ENCODE measurements at regions not wholly inside any gene's neighbourhood (a gene's known extent, or its start where the extent isn't known, plus 50 kb on each side); places are given as distances from the start of the nearest gene placed in this dataset.

DNA sequence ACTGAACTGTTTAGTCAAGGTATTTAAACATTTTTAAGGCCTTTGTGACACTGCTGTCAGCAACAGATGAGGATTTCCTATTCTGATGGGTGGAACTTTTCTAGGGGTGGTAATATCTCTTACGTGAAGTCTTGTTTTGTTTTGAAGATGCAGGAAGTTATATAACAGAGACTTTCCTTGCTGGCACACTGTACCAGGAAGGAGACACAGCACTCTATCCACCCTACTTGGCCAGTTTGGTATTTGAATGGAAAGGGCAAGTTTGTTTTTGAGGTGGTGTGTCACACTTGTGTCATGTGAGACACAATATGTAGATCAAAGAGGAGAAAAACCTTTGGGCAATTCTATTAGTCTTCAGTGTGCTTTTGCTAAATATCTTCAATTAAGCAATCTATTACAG, 51.6 kb upstream of the SRP54 start:
- DNase-seq (ENCODE audit: low read depth in 3 of 3, low spot score in 1 of 3) = peak; percentile 2 to 17 (median 8)

- no peak for DNase-seq (ENCODE audit: low read depth in 3 of 3, low spot score in 1 of 3)
These were observed 52.2 kb upstream of the SRP54 start for GRCh38 chr14:34930591-34931091.

GRCh38 chr14:34926552-34926951, 51.4 kb upstream of the BAZ1A start:
- DNase-seq (ENCODE audit: low read depth in 3 of 3, low spot score in 1 of 3) = no peak

All from stimulated activated CD4-positive, alpha-beta T cell treated with anti-CD3 and anti-CD28 coated beads, TNF-alpha, amount 100 ng/mL, for 1 hour (primary cell).